Kidney capillary endothelial cell (primary cell): ENCODE measurements at regions not wholly inside any gene's neighbourhood (a gene's known extent, or its start where the extent isn't known, plus 50 kb on each side); places are given as distances from the start of the nearest gene placed in this dataset.
"Not testable (repeated sequence)": the region's sequence is repeated elsewhere in the genome, so short reads cannot be mapped to it uniquely, and the experiment has no call there.

Experiments used
- DNase-seq: peaks from one replicate; pipeline ENCODE4 v3.0.0-alpha.2; 2018; ENCODE audit warnings: low spot score

- DNase-seq, result no peak
Observed at GRCh38 chr9:74006935-74007334, 490.2 kb upstream of the RORB start.

GRCh38 chr9:74007833-74008232 lies 489.3 kb upstream of the RORB start:
- no peak for DNase-seq

GRCh38 chr9:74016004-74016403 lies 481.1 kb upstream of the RORB start:
- no peak for DNase-seq

- DNase-seq, result no peak
Observed at GRCh38 chr9:74025402-74025925, 471.7 kb upstream of the RORB start.

- DNase-seq, result no peak
Observed at GRCh38 chr9:74032421-74032820, 464.7 kb upstream of the RORB start.

GRCh38 chr9:74035786-74036185 lies 461.3 kb upstream of the RORB start:
- no peak for DNase-seq

GRCh38 chr9:74036549-74037231 lies 460.4 kb upstream of the RORB start:
- no peak for DNase-seq

- DNase-seq, result no peak
Observed at GRCh38 chr9:74037274-74037673, 459.9 kb upstream of the RORB start.

GRCh38 chr9:74041588-74041987 lies 455.5 kb upstream of the RORB start:
- no peak for DNase-seq

GRCh38 chr9:74044844-74045243 lies 452.3 kb upstream of the RORB start:
- no peak for DNase-seq

- no peak for DNase-seq
Observed at GRCh38 chr9:74056023-74056422, 441.1 kb upstream of the RORB start.

- DNase-seq, result not testable (repeated sequence)
Observed at GRCh38 chr9:74057051-74057450, 440.1 kb upstream of the RORB start.

- DNase-seq, result no peak
Observed at GRCh38 chr9:74064702-74065101, 432.4 kb upstream of the RORB start.

- DNase-seq, result no peak
Observed at GRCh38 chr9:74066128-74066527, 431.0 kb upstream of the RORB start.

- no peak for DNase-seq
Observed at GRCh38 chr9:74066605-74067004, 430.5 kb upstream of the RORB start.

- no peak for DNase-seq
Observed at GRCh38 chr9:74071502-74071901, 425.6 kb upstream of the RORB start.

GRCh38 chr9:74073897-74074296 lies 423.2 kb upstream of the RORB start:
- no peak for DNase-seq

- no peak for DNase-seq
Observed at GRCh38 chr9:74078647-74079046, 418.5 kb upstream of the RORB start.

GRCh38 chr9:74080652-74081051 lies 416.5 kb upstream of the RORB start:
- not testable (repeated sequence) for DNase-seq

- DNase-seq, result no peak
Observed at GRCh38 chr9:74083681-74084433, 413.3 kb upstream of the RORB start.

GRCh38 chr9:74085384-74086037 lies 411.6 kb upstream of the RORB start:
- not testable (repeated sequence) for DNase-seq

GRCh38 chr9:74090921-74091320 lies 406.2 kb upstream of the RORB start:
- DNase-seq, result not testable (repeated sequence)

GRCh38 chr9:74092491-74092834 lies 404.7 kb upstream of the RORB start:
- no peak for DNase-seq
